Smooth muscle cell (in vitro differentiated cells): ENCODE measurements at regions not wholly inside any gene's neighbourhood (a gene's known extent, or its start where the extent isn't known, plus 50 kb on each side); places are given as distances from the start of the nearest gene placed in this dataset.

ENCODE experiments used
- DNase-seq: peaks from one replicate; lab custom pipeline; 2025; ENCODE audit not compliant: unreplicated experiment; lab: John Stamatoyannopoulos, UW
- H2AFZ ChIP-seq: fragments of 200-600 bp; sonication (generic); 2 replicates; pipeline ENCODE4 v1.6.0; 2016; ENCODE audit warnings: antibody characterized with exemption, low read depth, mild to moderate bottlenecking
- H3F3A ChIP-seq: fragments of 200-600 bp; sonication (generic); 2 replicates; pipeline ENCODE4 v1.6.0; 2017; ENCODE audit warnings: antibody characterized with exemption, low read depth
- H3K27ac ChIP-seq: fragments of 200-600 bp; sonication (generic); 2 replicates; pipeline ENCODE4 v1.5.1; 2016; ENCODE audit warnings: low read depth, mild to moderate bottlenecking
- H3K27me3 ChIP-seq: fragments of 200-600 bp; sonication (generic); 2 replicates; pipeline ENCODE4 v1.6.1; 2016; ENCODE audit warnings: low read depth, mild to moderate bottlenecking
- H3K36me3 ChIP-seq: fragments of 200-600 bp; sonication (generic); 2 replicates; pipeline ENCODE4 v1.5.1; 2016; ENCODE audit warnings: low read depth
- H3K4me1 ChIP-seq: fragments of 200-600 bp; sonication (generic); 2 replicates; pipeline ENCODE4 v1.5.1; 2016; ENCODE audit warnings: low read depth
- H3K4me2 ChIP-seq: fragments of 200-600 bp; sonication (generic); 2 replicates; pipeline ENCODE4 v1.6.0; 2016; ENCODE audit warnings: mild to moderate bottlenecking
- H3K4me3 ChIP-seq: fragments of 200-600 bp; sonication (generic); 2 replicates; pipeline ENCODE4 v1.5.1; 2016; ENCODE audit warnings: mild to moderate bottlenecking
- H3K79me2 ChIP-seq: fragments of 200-600 bp; sonication (generic); 2 replicates; pipeline ENCODE4 v1.6.0; 2016; ENCODE audit warnings: low read depth, mild to moderate bottlenecking
- H3K9ac ChIP-seq: fragments of 200-600 bp; sonication (generic); 2 replicates; pipeline ENCODE4 v1.6.0; 2016; ENCODE audit warnings: low read depth
- H3K9me3 ChIP-seq: fragments of 200-600 bp; sonication (generic); replicated peaks from 2 replicates; pipeline ENCODE4 v1.5.1; 2016; ENCODE audit warnings: low read depth
- H4K20me1 ChIP-seq: fragments of 200-600 bp; sonication (generic); 2 replicates; pipeline ENCODE4 v1.6.0; 2016; ENCODE audit warnings: low read depth
- CTCF ChIP-seq: fragments of 200-600 bp; sonication (generic); IDR thresholded peaks from 2 replicates; pipeline ENCODE4 v1.5.1; 2017; ENCODE audit warnings: borderline replicate concordance, mild to moderate bottlenecking, antibody characterized with exemption; ENCODE audit not compliant: insufficient read depth, poor library complexity, severe bottlenecking
- WGBS: methylation state at CpG from one replicate; pipeline ENCODE4 v1.1.7; 2016; ENCODE audit warnings: low lambda C conversion rate; 5-methylcytosine and 5-hydroxymethylcytosine counted together

GRCh38 chr10:4101918-4102654 is 317.1 kb upstream of the KLF6 start:
- Histone ChIP-seq H3K36me3 (no peaks in the 10 kb centered on the region), H3K27ac (no peak overlapping the region), H3K4me3 (no peak overlapping the region), H3K79me2 (no peaks in the 10 kb centered on the region), H2AFZ (peak overlapping the region; percentile 6), H3K9me3 (no peaks in the 10 kb centered on the region), H3K9ac (no peak overlapping the region), H4K20me1 (no peaks in the 10 kb centered on the region), H3K4me2 (no peak overlapping the region), H3F3A (no peaks in the 10 kb centered on the region), H3K4me1 (no peaks in the 10 kb centered on the region), H3K27me3 (no peaks in the 10 kb centered on the region)
- no peak for DNase-seq
- 95% methylated on average over 8 of the region's 8 CpGs for WGBS
- TF ChIP-seq CTCF, result no peak

- Histone ChIP-seq H3K27me3 (no peaks in the 10 kb centered on the region), H3K79me2 (no peaks in the 10 kb centered on the region), H3K27ac (no peak overlapping the region), H4K20me1 (no peaks in the 10 kb centered on the region), H3K4me1 (no peaks in the 10 kb centered on the region), H3K4me3 (no peak overlapping the region), H3K9ac (no peak overlapping the region), H3K4me2 (no peak overlapping the region), H2AFZ (no peak overlapping the region), H3K36me3 (no peaks in the 10 kb centered on the region), H3F3A (no peaks in the 10 kb centered on the region), H3K9me3 (no peaks in the 10 kb centered on the region)
- no peak for TF ChIP-seq CTCF
- WGBS, result 92% methylated on average over 4 of the region's 4 CpGs
- DNase-seq, result no peak
Measured at GRCh38 chr10:4100380-4100779, 315.4 kb upstream of the KLF6 start.

GRCh38 chr10:4099202-4099601 is 314.2 kb upstream of the KLF6 start:
- Histone ChIP-seq H3K9ac (no peak overlapping the region), H3K4me3 (no peak overlapping the region), H3K27ac (no peak overlapping the region), H3K36me3 (no peaks in the 10 kb centered on the region), H3F3A (no peaks in the 10 kb centered on the region), H3K4me1 (no peaks in the 10 kb centered on the region), H4K20me1 (no peaks in the 10 kb centered on the region), H2AFZ (peak overlapping the region; percentile 11), H3K9me3 (no peaks in the 10 kb centered on the region), H3K27me3 (no peaks in the 10 kb centered on the region), H3K79me2 (no peaks in the 10 kb centered on the region), H3K4me2 (no peak overlapping the region)
- TF ChIP-seq CTCF, result no peak
- no peak for DNase-seq

GRCh38 chr10:4095166-4095917 is 310.3 kb upstream of the KLF6 start:
- no peak for TF ChIP-seq CTCF
- H3K9ac ChIP-seq, result no peak overlapping the region
- no peak overlapping the region for H3K4me3 ChIP-seq
- H3K27ac ChIP-seq, result no peak overlapping the region
- H4K20me1 ChIP-seq, result no peaks in the 10 kb centered on the region
- no peaks in the 10 kb centered on the region for H3K79me2 ChIP-seq
- H2AFZ ChIP-seq, result no peak overlapping the region
- 76% methylated on average over 6 of the region's 6 CpGs for WGBS
- no peaks in the 10 kb centered on the region for H3F3A ChIP-seq
- H3K9me3 ChIP-seq, result no peaks in the 10 kb centered on the region
- H3K27me3 ChIP-seq, result no peaks in the 10 kb centered on the region
- no peak overlapping the region for H3K4me2 ChIP-seq
- no peaks in the 10 kb centered on the region for H3K36me3 ChIP-seq
- no peaks in the 10 kb centered on the region for H3K4me1 ChIP-seq
- DNase-seq, result no peak
